B cell (primary cell): ENCODE measurements at regions not wholly inside any gene's neighbourhood (a gene's known extent, or its start where the extent isn't known, plus 50 kb on each side); places are given as distances from the start of the nearest gene placed in this dataset.

Experiments
- EZH2 ChIP-seq: IDR thresholded peaks from 2 replicates; pipeline ENCODE4 v1.6.1; 2012; ENCODE audit warnings: borderline replicate concordance, low read depth, mild to moderate bottlenecking, moderate library complexity, low read length; ENCODE audit not compliant: insufficient read depth, poor library complexity, severe bottlenecking
- TF ChIP-seq, protein P1 (sequence below): fragments of 200-600 bp; IDR thresholded peaks from one replicate; pipeline ENCODE4 v1.8.0; 2022; ENCODE audit warnings: antibody characterized with exemption, mild to moderate bottlenecking

DNA sequence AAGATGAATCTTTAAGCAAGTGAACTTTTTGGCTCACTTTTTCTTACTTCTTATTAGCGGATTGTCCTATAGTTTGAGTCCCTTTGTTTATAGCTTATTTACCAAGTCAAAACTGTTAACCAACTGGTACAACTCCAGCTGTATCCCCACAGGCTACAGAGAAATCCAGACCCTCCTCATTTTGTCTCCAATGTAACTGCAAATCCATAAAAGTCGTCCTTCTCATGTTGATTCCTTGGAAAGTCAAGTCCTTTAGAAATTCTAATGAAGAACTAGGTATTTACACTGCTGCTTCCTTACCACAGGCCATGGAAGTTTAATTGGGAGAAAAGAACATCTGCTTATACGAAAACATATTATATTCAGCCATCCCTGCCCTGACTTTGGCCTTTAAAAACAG is 729.1 kb upstream of the NRSN1 start:
- TF ChIP-seq, protein P1, sequence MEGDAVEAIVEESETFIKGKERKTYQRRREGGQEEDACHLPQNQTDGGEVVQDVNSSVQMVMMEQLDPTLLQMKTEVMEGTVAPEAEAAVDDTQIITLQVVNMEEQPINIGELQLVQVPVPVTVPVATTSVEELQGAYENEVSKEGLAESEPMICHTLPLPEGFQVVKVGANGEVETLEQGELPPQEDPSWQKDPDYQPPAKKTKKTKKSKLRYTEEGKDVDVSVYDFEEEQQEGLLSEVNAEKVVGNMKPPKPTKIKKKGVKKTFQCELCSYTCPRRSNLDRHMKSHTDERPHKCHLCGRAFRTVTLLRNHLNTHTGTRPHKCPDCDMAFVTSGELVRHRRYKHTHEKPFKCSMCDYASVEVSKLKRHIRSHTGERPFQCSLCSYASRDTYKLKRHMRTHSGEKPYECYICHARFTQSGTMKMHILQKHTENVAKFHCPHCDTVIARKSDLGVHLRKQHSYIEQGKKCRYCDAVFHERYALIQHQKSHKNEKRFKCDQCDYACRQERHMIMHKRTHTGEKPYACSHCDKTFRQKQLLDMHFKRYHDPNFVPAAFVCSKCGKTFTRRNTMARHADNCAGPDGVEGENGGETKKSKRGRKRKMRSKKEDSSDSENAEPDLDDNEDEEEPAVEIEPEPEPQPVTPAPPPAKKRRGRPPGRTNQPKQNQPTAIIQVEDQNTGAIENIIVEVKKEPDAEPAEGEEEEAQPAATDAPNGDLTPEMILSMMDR, result no peak
- no peak for TF ChIP-seq EZH2
